HCT116 (cell line): ENCODE measurements at regions not wholly inside any gene's neighbourhood (a gene's known extent, or its start where the extent isn't known, plus 50 kb on each side); places are given as distances from the start of the nearest gene placed in this dataset.

Experiments
- ATAC-seq: fragments of 200-7000 bp; cut with Tn5 transposase; 2 replicates; pipeline ENCODE4 v1.9.1; 2020; ENCODE audit warnings: mild to moderate bottlenecking, moderate library complexity
- BruUV-seq: library from RNA; stranded (reverse); fragments of 400-500 nt; replicated peaks from 2 replicates; lab custom pipeline; 2021; lab: Mats Ljungman, UMichigan
- CTCF ChIA-PET: fragments of 300-600 bp; sonication (Branson Sonifier 250); formaldehyde crosslinking; loops from one replicate; lab custom pipeline; 2021; ENCODE audit warnings: antibody characterized with exemption; lab: Charles Lee
- POLR2A ChIA-PET: fragments of 300-600, 350-600 bp; sonication (Branson Sonifier 250); formaldehyde crosslinking; loops from one replicate; lab custom pipeline; 2021; ENCODE audit warnings: antibody characterized with exemption; lab: Charles Lee
- RAD21 ChIA-PET, 2 experiments: fragments of 300-600 bp; sonication (Branson Sonifier 250); formaldehyde crosslinking; loops; one replicate each; lab custom pipeline; 2023; ENCODE audit warnings: low total read pairs in 2 of 2; ENCODE audit not compliant: uncharacterized antibody in 2 of 2, unreplicated experiment in 2 of 2, low non-redundant PET in 1 of 2; lab: Charles Lee
- DNase-seq: peaks from one replicate; pipeline ENCODE4 v3.0.0-alpha.2; 2010; ENCODE audit warnings: low read depth, low spot score
- H2AFZ ChIP-seq: fragments of 200-600 bp; shearing (Covaris generic), sonication (generic); 2 replicates; pipeline ENCODE4 v1.6.1; 2017; ENCODE audit warnings: low read depth, mixed run types, mixed read lengths, antibody characterized with exemption, low read length; ENCODE audit not compliant: poor library complexity, severe bottlenecking
- H3K27ac ChIP-seq: 2 replicates; pipeline ENCODE4 v1.5.1; 2012; ENCODE audit warnings: low read depth, low read length
- H3K27me3 ChIP-seq: fragments of 200-600 bp; sonication (generic); 2 replicates; pipeline ENCODE4 v1.6.1; 2016; ENCODE audit warnings: mixed run types, low read length, mixed read lengths; ENCODE audit not compliant: insufficient read depth
- H3K36me3 ChIP-seq, 2 experiments: fragments of 200-500 bp in 1 of 2; fragments of 200-600 bp in 1 of 2; sonication (Bioruptor generic) in 1 of 2; sonication (generic) in 1 of 2; 2 replicates each; pipeline versions ENCODE4 v1.5.1 to v1.6.1; 2014 to 2016; ENCODE audit warnings: low read length in 2 of 2, inconsistent platforms in 1 of 2, mixed read lengths in 1 of 2, mixed run types in 1 of 2; ENCODE audit not compliant: insufficient read depth in 2 of 2, control insufficient read depth in 1 of 2
- H3K4me1 ChIP-seq, 2 experiments: fragments of 200-600 bp in 1 of 2; sonication (generic) in 1 of 2; 2 replicates each; pipeline versions ENCODE4 v1.5.1 to v1.6.1; 2012 to 2017; ENCODE audit warnings: low read length in 2 of 2, inconsistent platforms in 1 of 2, mild to moderate bottlenecking in 1 of 2, mixed read lengths in 1 of 2, mixed run types in 1 of 2, moderate library complexity in 1 of 2; ENCODE audit not compliant: insufficient read depth in 2 of 2, control insufficient read depth in 1 of 2
- H3K4me2 ChIP-seq: fragments of 200-600 bp; sonication (generic); 2 replicates; pipeline ENCODE4 v1.6.1; 2017; ENCODE audit warnings: mixed run types, low read length, mixed read lengths
- H3K4me3 ChIP-seq, 2 experiments: fragments of 200-600 bp in 1 of 2; sonication (generic) in 1 of 2; replicated peaks in 1 of 2; 2 replicates each; pipeline ENCODE4 v1.5.1; 2011 to 2016; ENCODE audit warnings: low read length in 2 of 2, control low read depth in 1 of 2, low read depth in 1 of 2, mild to moderate bottlenecking in 1 of 2, mixed read lengths in 1 of 2, mixed run types in 1 of 2
- H3K79me2 ChIP-seq: fragments of 200-600 bp; sonication (generic); 2 replicates; pipeline ENCODE4 v1.6.1; 2017; ENCODE audit warnings: mild to moderate bottlenecking, mixed run types, low read length, moderate library complexity, mixed read lengths; ENCODE audit not compliant: insufficient read depth
- H3K9ac ChIP-seq: fragments of 200-600 bp; sonication (generic); 2 replicates; pipeline ENCODE4 v1.6.1; 2016; ENCODE audit warnings: low read length, mixed read lengths
- H3K9me2 ChIP-seq: fragments of 200-600 bp; sonication (generic), shearing (Covaris generic); 2 replicates; pipeline ENCODE4 v1.6.1; 2017; ENCODE audit warnings: mixed run types, mild to moderate bottlenecking, moderate library complexity; ENCODE audit not compliant: insufficient read depth
- H3K9me3 ChIP-seq, 2 experiments: fragments of 200-500 bp in 1 of 2; fragments of 200-600 bp in 1 of 2; sonication (Bioruptor generic) in 1 of 2; sonication (generic) in 1 of 2; 2 replicates each; pipeline ENCODE4 v1.6.1; 2014 to 2017; ENCODE audit warnings: low read length in 2 of 2, mixed read lengths in 2 of 2, inconsistent platforms in 1 of 2, low read depth in 1 of 2, mild to moderate bottlenecking in 1 of 2, mixed run types in 1 of 2, moderate library complexity in 1 of 2; ENCODE audit not compliant: control insufficient read depth in 1 of 2, insufficient read depth in 1 of 2
- H4K20me1 ChIP-seq: fragments of 200-600 bp; sonication (generic), shearing (Covaris generic); 2 replicates; pipeline ENCODE4 v1.6.1; 2017; ENCODE audit warnings: mixed run types, mild to moderate bottlenecking, moderate library complexity; ENCODE audit not compliant: insufficient read depth
- EZH2 ChIP-seq: fragments of 200-600 bp; sonication (generic); IDR thresholded peaks from 2 replicates; pipeline ENCODE4 v1.6.1; 2017; ENCODE audit warnings: antibody characterized with exemption, mixed run types
- MAX ChIP-seq: IDR thresholded peaks from 2 replicates; pipeline ENCODE4 v1.6.1; 2012
- RAD21 ChIP-seq: IDR thresholded peaks from 2 replicates; pipeline ENCODE4 v1.6.1; 2012; ENCODE audit warnings: low read depth, mild to moderate bottlenecking
- REST ChIP-seq: IDR thresholded peaks from 2 replicates; pipeline ENCODE4 v1.6.1; 2012; ENCODE audit warnings: low read depth
- YY1 ChIP-seq: IDR thresholded peaks from 2 replicates; pipeline ENCODE4 v1.6.1; 2011; ENCODE audit warnings: low read length, low read depth, moderate library complexity, mild to moderate bottlenecking; ENCODE audit not compliant: insufficient replicate concordance; ENCODE audit errors: extremely low read depth
- ZBTB33 ChIP-seq: IDR thresholded peaks from 2 replicates; pipeline ENCODE4 v1.6.1; 2011; ENCODE audit warnings: mild to moderate bottlenecking, low read length, moderate library complexity; ENCODE audit not compliant: insufficient replicate concordance; ENCODE audit errors: extremely low read depth
- ZNF274 ChIP-seq: fragments of 200-500 bp; sonication (Bioruptor generic); IDR thresholded peaks from 2 replicates; pipeline ENCODE4 v1.6.1; 2014; ENCODE audit warnings: mild to moderate bottlenecking, low read depth, low read length, inconsistent platforms
- intact Hi-C: fragments of 100-400 bp; cut with micrococcal nuclease; formaldehyde crosslinking; loops from 2 replicates; pipeline ENCODE4 v1.10.0; 2022

- ChIA-PET RAD21 (no interaction called here), CTCF (no interaction called here), POLR2A (no interaction called here)
- Histone ChIP-seq H3K27me3 (no peaks in the 10 kb centered on the region), H3K9me2 (no peaks in the 10 kb centered on the region), H3K4me2 (no peak overlapping the region), H2AFZ (no peak overlapping the region), H4K20me1 (no peaks in the 10 kb centered on the region), H3K27ac (no peak overlapping the region), H3K79me2 (no peaks in the 10 kb centered on the region), H3K36me3 (no peaks in the 10 kb centered on the region), H3K4me3 (no peak overlapping the region), H3K9ac (no peak overlapping the region), H3K4me1 (peaks cover 0 to 1% of the 10 kb centered on the region in 2 experiments; a peak in 1 of 4 replicates), H3K9me3 (no peaks in the 10 kb centered on the region)
- no peak for DNase-seq
- TF ChIP-seq YY1 (no peak), ZBTB33 (no peak), MAX (no peak), RAD21 (no peak), REST (no peak), ZNF274 (no peak), EZH2 (no peak)
- ATAC-seq = no peak
- intact Hi-C loops = no loop called here
- no TSS peak for BruUV-seq
These were observed 875.8 kb upstream of the SLIT2 start for GRCh38 chr4:19375931-19376330.
